GM19043 (cell line): ENCODE measurements at regions not wholly inside any gene's neighbourhood (a gene's known extent, or its start where the extent isn't known, plus 50 kb on each side); places are given as distances from the start of the nearest gene placed in this dataset.

Source experiments
- ATAC-seq: cut with Tn5 transposase; IDR thresholded peaks from one replicate; pipeline ENCODE4 v1.9.1; 2021; ENCODE audit warnings: low read depth; ENCODE audit not compliant: unreplicated experiment

GRCh38 chr6:147892476-147892875, 384.0 kb downstream of the SAMD5 start:
- ATAC-seq: no peak

- no peak for ATAC-seq
Measured at GRCh38 chr6:147895272-147895671, 386.8 kb downstream of the SAMD5 start.

- ATAC-seq: no peak
Measured at GRCh38 chr6:147900247-147900830, 391.8 kb downstream of the SAMD5 start.

GRCh38 chr6:147903321-147903720, 394.8 kb downstream of the SAMD5 start:
- ATAC-seq: no peak

GRCh38 chr6:147903931-147904330, 395.4 kb downstream of the SAMD5 start:
- no peak for ATAC-seq

- no peak for ATAC-seq
Measured at GRCh38 chr6:147904416-147904815, 395.9 kb downstream of the SAMD5 start.

GRCh38 chr6:147905711-147906110, 397.2 kb downstream of the SAMD5 start:
- no peak for ATAC-seq

GRCh38 chr6:147906361-147906760, 397.9 kb downstream of the SAMD5 start:
- ATAC-seq: no peak

GRCh38 chr6:147909640-147910039, 401.1 kb downstream of the SAMD5 start:
- no peak for ATAC-seq

GRCh38 chr6:147910281-147910680, 401.8 kb downstream of the SAMD5 start:
- ATAC-seq: no peak

- ATAC-seq: no peak
Measured at GRCh38 chr6:147911057-147911456, 402.6 kb downstream of the SAMD5 start.

GRCh38 chr6:147911686-147912085, 403.2 kb downstream of the SAMD5 start:
- no peak for ATAC-seq

GRCh38 chr6:147922799-147923198, 414.3 kb downstream of the SAMD5 start:
- ATAC-seq: no peak

- ATAC-seq: no peak
Measured at GRCh38 chr6:147924598-147924997, 416.1 kb downstream of the SAMD5 start.

- no peak for ATAC-seq
Measured at GRCh38 chr6:147925826-147926225, 416.8 kb upstream of the SASH1 start.

GRCh38 chr6:147930745-147931144, 411.9 kb upstream of the SASH1 start:
- no peak for ATAC-seq

- ATAC-seq: no peak
Measured at GRCh38 chr6:147933224-147933623, 409.4 kb upstream of the SASH1 start.

- ATAC-seq: no peak
Measured at GRCh38 chr6:147935656-147936055, 407.0 kb upstream of the SASH1 start.

GRCh38 chr6:147936703-147937470, 405.8 kb upstream of the SASH1 start:
- ATAC-seq: no peak

GRCh38 chr6:147941143-147941542, 401.5 kb upstream of the SASH1 start:
- no peak for ATAC-seq

GRCh38 chr6:147942363-147942762, 400.3 kb upstream of the SASH1 start:
- ATAC-seq: no peak

- ATAC-seq: no peak
Measured at GRCh38 chr6:147944122-147944521, 398.5 kb upstream of the SASH1 start.
